ENCODE measurements at regions not wholly inside any gene's neighbourhood (a gene's known extent, or its start where the extent isn't known, plus 50 kb on each side); places are given as distances from the start of the nearest gene placed in this dataset.

DNA sequence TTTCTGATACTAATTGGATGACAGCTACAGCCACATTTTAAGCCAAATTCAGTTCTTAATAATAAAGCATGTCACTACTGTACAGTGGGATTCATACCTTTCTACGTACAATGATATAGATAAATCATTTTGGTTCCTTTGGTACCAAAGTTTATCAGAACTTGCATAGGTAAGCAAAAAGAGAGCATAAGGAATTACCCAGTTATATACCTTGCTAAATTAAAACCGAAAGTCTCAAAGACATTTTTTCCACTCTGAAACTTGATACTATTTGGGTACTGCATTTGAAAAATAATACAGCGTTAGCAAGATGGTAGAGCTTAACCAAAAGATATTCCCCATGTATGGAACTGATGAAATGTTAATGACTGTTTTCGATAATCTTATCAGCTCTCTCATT lies 400.9 kb upstream of the ADGRL3 start:
- TF ChIP-seq, protein P1, sequence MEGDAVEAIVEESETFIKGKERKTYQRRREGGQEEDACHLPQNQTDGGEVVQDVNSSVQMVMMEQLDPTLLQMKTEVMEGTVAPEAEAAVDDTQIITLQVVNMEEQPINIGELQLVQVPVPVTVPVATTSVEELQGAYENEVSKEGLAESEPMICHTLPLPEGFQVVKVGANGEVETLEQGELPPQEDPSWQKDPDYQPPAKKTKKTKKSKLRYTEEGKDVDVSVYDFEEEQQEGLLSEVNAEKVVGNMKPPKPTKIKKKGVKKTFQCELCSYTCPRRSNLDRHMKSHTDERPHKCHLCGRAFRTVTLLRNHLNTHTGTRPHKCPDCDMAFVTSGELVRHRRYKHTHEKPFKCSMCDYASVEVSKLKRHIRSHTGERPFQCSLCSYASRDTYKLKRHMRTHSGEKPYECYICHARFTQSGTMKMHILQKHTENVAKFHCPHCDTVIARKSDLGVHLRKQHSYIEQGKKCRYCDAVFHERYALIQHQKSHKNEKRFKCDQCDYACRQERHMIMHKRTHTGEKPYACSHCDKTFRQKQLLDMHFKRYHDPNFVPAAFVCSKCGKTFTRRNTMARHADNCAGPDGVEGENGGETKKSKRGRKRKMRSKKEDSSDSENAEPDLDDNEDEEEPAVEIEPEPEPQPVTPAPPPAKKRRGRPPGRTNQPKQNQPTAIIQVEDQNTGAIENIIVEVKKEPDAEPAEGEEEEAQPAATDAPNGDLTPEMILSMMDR (IDR thresholded peaks at IDR 0.05) = no peak
- no peak for TF ChIP-seq EP300 (IDR thresholded peaks at IDR 0.05)

Data from tibial nerve (tissue), 4 donors.